GM11168 (cell line): ENCODE measurements at regions not wholly inside any gene's neighbourhood (a gene's known extent, or its start where the extent isn't known, plus 50 kb on each side); places are given as distances from the start of the nearest gene placed in this dataset.

ENCODE experiments used
- in situ Hi-C: fragments of 300-500 bp; cut with MboI; formaldehyde crosslinking; loops from one replicate; pipeline ENCODE4 v1.12.0; 2022; ENCODE audit warnings: low sequenced_read_pairs; ENCODE audit not compliant: unreplicated experiment

GRCh38 chr10:120799849-120800248 is 51.3 kb upstream of the WDR11 start:
- in situ Hi-C loops, result no loop called here

- in situ Hi-C loops, result no loop called here
These were observed 50.4 kb upstream of the WDR11 start for GRCh38 chr10:120800528-120801323.
